ENCODE measurements at regions not wholly inside any gene's neighbourhood (a gene's known extent, or its start where the extent isn't known, plus 50 kb on each side); places are given as distances from the start of the nearest gene placed in this dataset.

DNA sequence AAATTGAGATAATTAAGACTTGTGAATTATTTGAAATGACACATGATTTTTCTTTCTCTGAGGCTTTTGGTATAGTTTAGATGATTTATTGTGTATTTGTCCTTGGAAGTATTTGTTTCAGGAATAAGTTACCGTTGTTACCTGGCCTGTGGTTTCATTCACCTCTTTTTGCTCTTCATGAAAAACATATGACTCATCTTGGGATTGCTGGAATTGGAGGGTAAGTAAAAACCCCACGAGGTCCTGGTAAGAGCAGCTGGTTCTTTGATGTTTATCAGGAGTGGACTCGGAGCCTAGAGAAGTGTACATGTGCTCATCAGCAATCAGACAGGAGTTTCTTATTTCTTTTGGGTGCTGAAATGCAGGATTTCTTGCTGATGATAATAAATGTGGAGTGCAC lies 275.3 kb downstream of the PSAT1 start:
- TF ChIP-seq, protein P1, sequence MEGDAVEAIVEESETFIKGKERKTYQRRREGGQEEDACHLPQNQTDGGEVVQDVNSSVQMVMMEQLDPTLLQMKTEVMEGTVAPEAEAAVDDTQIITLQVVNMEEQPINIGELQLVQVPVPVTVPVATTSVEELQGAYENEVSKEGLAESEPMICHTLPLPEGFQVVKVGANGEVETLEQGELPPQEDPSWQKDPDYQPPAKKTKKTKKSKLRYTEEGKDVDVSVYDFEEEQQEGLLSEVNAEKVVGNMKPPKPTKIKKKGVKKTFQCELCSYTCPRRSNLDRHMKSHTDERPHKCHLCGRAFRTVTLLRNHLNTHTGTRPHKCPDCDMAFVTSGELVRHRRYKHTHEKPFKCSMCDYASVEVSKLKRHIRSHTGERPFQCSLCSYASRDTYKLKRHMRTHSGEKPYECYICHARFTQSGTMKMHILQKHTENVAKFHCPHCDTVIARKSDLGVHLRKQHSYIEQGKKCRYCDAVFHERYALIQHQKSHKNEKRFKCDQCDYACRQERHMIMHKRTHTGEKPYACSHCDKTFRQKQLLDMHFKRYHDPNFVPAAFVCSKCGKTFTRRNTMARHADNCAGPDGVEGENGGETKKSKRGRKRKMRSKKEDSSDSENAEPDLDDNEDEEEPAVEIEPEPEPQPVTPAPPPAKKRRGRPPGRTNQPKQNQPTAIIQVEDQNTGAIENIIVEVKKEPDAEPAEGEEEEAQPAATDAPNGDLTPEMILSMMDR (IDR thresholded peaks at IDR 0.05): no peak

DNA sequence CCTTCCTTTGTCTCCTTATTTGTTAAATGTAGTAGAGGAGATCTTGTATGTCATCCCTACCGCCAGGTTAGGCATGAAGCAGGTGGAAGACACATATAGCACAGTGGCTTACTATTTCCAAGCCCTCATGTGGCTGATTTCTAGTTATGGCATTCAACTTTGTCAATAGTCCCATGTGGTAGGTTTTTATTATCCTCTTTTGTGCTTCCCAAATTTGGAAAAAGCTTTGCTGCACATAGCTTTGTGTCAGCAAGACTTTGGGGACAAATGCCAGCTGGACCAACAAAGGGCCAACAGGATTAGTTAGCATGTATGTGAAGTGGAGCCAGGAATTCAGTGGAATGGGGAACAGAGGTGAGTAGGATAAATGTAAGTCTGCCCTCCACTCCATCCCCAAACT lies 276.3 kb downstream of the PSAT1 start:
- TF ChIP-seq, protein P1 (IDR thresholded peaks at IDR 0.05): no peak

DNA sequence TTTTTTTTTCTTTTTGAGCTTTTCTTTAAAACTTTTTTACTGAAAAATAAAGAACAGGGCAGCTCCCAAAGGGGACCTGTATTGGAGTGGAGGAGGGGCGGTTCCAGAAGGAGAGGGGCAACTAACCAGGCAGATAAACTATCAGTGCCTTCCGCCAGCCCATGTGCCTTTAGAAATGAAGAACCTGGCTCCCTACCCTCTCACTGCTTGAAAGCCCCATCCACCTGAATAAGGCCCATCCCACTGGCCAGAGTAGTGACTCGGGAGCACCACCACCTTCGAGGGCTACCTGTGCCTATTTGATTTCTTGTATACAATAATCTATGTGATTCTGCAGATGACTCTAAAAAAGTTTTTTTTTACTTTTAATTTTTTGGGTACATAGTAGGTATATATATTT lies 276.7 kb downstream of the PSAT1 start:
- TF ChIP-seq, protein P1 (IDR thresholded peaks at IDR 0.05): no peak

DNA sequence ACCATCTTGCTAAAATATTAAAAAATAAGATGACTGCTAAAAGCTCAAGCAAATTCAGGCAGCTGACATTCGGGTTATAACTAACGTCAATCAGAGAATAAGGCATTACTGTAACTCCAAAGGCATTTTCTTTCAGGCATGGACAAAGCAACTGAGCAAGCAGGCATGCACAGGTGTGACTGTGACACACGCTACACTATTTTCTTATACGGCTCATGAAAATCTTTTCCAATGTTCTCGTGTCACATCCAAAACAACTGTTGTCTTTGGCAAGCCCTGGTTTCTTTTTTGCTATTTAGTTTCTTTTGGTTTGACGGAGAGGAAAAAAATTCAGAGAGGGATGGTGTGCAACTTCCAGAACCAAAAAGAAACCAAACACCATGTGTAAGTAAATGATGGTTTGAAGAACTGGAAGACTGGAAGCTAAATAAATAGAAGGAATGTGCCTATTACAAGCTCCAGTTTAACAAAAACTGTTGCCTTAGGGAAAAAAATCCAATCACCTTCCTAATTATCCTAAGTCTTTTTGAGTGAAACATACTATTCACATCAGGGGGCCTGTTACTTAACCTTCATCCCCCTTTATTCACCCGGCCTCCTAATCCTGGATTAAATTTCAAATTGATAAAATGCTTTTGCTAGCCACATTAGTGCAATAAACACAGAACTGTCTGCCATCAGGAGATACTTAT lies 277.6 kb downstream of the PSAT1 start:
- TF ChIP-seq, protein P1 (IDR thresholded peaks at IDR 0.05): no peak

DNA sequence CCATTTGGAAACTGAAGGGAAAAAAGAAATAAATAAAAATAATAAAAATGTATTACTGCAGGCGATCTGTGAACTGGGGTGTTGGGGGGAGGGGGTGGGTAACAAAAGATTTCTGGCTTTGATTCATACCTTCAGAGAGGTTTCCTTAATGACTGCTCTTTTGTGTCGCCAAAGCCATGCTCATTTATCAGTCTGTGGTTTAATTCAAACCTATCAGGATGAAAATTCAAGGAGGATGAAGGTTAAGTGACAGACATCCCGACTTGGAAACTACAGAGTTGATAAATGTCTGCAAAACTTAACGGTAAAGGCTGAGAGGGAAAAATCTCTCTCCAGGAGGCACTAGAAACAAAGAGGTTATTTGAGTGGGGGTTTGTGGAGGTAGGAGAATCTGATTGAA lies 278.2 kb downstream of the PSAT1 start:
- TF ChIP-seq, protein P1 (IDR thresholded peaks at IDR 0.05): no peak

DNA sequence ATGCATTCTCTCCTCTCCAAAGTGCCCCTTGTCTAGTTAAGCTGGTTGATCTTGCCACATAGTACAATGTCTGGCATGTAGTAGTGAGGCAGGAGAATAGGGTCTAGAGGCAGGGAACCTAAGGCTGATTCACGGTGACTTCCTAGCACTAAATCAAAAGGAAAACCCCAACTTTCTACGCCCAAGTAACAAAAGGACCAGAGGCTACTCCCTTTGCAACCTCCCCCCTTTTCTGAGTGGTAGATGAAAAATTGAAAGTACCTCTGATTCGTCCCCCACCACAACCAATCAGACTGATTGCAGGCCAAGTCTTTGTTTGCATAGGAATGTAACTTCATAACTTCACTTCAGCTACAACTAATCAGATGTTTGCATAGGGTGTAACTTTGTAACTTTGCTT lies 278.8 kb downstream of the PSAT1 start:
- TF ChIP-seq, protein P1 (IDR thresholded peaks at IDR 0.05): no peak

DNA sequence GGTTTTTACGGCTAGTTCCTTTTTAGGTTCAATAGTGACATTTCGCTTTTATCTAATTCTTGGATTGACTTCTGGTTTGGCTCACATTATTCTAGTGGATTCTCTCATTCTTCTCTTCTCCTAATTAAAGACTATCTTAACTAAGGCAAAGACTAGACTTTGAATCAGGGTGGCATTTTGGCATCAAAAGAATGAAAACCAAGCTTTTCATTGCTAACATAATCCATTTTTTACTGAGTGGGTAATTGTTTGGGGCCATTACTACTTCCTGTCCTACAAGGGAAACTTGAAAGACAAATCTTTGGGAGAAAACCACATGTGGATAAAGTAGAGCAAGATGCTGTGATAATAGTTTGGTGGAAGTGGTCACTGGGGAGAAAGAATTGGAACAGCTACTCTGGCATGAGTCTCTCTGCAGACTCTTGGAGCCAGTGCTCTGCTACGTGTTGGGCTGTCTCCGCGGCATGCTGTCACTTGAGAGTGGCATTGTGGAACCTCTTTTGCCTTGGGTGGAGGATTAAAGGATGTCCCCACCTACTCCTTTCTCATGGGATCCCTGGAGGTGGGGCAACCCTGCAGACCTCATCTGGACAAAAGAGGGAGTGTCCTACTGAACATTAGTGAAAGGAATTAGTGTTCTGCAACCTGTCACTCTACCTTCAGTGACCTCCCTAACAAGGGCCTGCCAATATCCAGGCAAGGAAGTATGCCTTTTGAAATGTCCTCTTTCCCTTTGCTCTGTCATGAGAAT lies 280.4 kb downstream of the PSAT1 start:
- TF ChIP-seq, protein P1 (IDR thresholded peaks at IDR 0.05): no peak

All from LNCAP (cell line).